HG03064 (cell line): ENCODE measurements at regions not wholly inside any gene's neighbourhood (a gene's known extent, or its start where the extent isn't known, plus 50 kb on each side); places are given as distances from the start of the nearest gene placed in this dataset.

ENCODE experiments used
- ATAC-seq: cut with Tn5 transposase; IDR thresholded peaks from one replicate; pipeline ENCODE4 v1.9.1; 2021; ENCODE audit warnings: low read depth; ENCODE audit not compliant: unreplicated experiment

DNA sequence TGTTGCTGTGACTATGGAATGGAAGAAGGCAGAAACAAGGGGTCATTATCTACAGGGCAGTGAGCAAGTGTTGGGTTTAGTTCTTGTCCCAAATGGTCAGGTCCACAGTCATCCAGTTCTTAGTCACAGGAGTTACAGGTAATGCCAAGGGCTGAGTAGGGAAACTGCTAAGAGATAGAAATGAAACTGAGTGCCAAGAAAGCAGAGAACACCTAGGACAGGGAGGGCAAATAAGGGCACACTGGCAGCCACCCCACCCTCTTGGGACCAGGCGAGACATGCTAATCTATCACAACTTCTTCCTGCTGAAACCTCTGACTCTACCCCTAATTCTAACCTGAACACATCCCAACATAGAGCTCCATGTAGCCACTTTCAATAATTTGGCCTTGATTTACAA lies 103.2 kb downstream of the KLF4 start:
- no peak for ATAC-seq
